Activated gamma-delta T cell treated with Interleukin-2 at 50 U/mL for 16 hours (primary cell): ENCODE measurements at regions not wholly inside any gene's neighbourhood (a gene's known extent, or its start where the extent isn't known, plus 50 kb on each side); places are given as distances from the start of the nearest gene placed in this dataset.

Experiments used
- DNase-seq: peaks from one replicate; pipeline ENCODE4 v3.0.0-alpha.2; 2020

DNA sequence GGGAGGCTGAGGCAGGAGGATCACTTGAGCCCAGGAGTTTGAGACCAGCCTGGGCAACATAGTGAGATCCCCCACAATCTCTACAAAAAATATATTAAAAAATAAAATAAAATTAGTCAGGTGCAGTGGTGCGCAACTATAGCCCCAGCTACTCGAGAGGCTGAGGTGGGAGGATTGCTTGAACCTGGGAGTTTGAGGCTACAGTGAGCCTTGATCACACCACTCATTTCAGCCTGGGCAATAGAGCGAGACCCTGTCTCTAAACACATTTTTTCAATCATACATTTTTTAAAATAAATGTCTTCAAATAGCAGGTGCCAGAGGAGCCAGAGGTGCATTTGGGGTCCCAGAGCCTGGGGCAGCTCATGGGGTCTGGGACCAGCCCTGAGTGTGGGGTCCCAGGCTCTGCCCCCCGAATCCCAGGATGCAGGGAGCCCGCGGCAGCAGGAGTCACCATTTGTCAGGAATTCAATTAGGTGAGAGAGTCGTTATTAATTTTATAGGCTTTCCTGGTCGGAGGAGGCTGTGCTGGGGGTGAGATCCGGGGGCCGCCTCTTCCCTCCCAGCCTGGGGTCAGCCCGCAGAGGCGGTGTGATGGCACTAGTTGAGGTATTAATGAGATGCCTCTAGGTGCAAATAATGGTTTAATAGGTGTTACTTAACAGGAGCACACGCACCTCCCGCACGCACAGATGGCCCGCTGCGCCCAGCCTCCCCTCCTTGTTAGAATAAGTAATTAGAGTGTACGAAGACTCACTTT lies 78.3 kb downstream of the MICALL2 start:
- no peak for DNase-seq

DNA sequence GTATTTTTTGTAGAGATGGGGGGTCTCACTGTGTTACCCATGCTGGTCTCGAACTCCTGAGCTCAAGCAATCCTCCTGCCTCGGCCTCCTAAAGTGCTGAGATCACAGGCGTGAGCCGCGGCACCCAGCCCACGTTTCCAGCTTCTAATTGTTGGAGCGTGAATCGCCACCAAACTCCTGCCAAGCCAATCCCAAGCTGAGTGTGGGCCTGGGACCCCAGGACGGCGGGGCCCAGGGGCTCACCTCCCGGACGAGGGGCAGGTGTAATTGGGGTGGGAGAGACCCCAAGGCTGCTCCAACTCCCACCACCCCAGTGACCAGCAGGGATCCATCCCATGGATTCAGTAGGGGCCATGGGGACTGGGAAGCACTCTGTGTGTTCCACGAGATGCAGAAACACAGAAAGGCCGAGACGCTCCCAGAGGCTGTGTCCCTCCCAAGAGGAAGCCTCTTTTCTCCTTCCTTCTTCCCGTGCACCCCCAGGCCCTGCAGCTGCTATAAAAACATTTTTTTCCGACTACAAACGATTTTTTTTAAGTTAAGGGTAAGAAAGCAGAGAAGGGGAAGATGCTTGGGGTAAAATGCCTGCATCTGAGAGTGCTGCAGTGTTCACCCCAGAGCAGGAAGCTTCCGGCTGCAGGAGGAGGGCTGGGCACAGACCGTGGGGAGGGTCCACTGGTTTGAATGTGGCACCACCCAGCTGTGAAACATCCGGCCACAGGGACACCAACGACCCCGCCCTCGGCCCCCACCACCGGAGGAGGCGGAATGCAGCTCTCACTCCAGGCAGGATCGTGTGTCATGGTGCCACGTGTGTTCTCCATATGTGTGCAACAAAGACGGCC lies 76.5 kb downstream of the MICALL2 start:
- DNase-seq = no peak

DNA sequence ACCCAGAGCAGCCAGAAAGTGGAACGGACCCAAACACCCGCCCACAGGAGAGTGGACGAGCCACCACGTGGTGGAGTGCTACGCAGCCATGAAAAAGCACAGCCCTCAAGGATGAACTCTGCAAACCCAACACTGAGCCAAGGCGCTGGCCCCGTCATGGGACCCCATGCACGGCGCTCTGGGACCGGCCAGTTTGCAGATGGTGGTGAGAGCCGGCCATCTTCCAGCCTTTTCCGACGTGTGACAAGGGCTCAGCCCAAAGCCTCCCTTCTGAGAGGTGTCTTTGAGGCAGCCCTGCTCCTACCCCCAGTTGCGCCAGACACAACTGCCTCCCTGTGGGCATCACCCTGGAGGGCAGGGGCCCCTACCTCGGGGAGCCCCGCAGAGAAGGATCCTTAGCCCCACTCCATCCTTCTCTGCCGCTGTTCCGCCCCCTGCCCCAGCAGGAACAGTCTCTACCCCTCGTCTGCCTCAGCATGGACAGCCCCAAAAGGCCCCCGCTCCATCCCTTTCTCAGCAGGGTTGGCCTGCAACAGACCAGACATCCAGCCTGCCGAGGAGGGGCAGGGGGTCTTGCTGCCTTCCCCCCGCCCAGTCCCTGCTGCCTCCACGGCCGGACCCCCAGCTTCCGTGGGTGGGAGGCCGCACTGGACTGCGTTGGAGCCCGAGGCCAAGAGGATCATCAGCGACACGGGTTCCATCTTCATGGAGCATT lies 75.7 kb downstream of the MICALL2 start:
- DNase-seq = no peak

DNA sequence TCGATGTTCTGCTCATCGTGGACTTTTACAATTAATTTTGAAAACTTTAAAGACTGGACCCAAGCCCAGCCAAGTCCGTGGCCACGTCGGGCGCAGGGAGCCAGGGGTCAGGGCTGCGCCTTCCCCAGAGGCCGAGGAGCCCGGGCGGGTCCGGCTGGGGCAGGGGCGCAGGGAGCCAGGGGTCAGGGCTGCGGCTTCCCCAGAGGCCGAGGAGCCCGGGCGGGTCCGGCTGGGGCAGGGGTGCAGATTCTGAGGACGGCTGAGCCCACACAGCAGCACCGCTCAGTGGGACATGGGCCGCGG lies 75.2 kb downstream of the MICALL2 start:
- DNase-seq = no peak
